ENCODE measurements at regions not wholly inside any gene's neighbourhood (a gene's known extent, or its start where the extent isn't known, plus 50 kb on each side); places are given as distances from the start of the nearest gene placed in this dataset.
"Not testable (repeated sequence)": the region's sequence is repeated elsewhere in the genome, so short reads cannot be mapped to it uniquely, and the experiment has no call there.

- DNase-seq (ENCODE audit: low spot score): no peak
Measured at GRCh38 chr22:48309836-48310235, 1517.8 kb downstream of the BRD1 start.

GRCh38 chr22:48309115-48309705 lies 1518.5 kb downstream of the BRD1 start:
- DNase-seq (ENCODE audit: low spot score): no peak

- no peak for DNase-seq (ENCODE audit: low spot score)
Measured at GRCh38 chr22:48307931-48308330, 1519.7 kb downstream of the BRD1 start.

GRCh38 chr22:48306785-48307510 lies 1520.7 kb downstream of the BRD1 start:
- no peak for DNase-seq (ENCODE audit: low spot score)

GRCh38 chr22:48306284-48306683 lies 1521.4 kb downstream of the BRD1 start:
- DNase-seq (ENCODE audit: low spot score): no peak

- DNase-seq (ENCODE audit: low spot score): no peak
Measured at GRCh38 chr22:48305726-48306235, 1521.9 kb downstream of the BRD1 start.

GRCh38 chr22:48303369-48303725 lies 1524.3 kb downstream of the BRD1 start:
- no peak for DNase-seq (ENCODE audit: low spot score)

- no peak for DNase-seq (ENCODE audit: low spot score)
Measured at GRCh38 chr22:48302657-48303368, 1524.9 kb downstream of the BRD1 start.

GRCh38 chr22:48301908-48302307 lies 1525.8 kb downstream of the BRD1 start:
- no peak for DNase-seq (ENCODE audit: low spot score)

GRCh38 chr22:48301421-48301820 lies 1526.3 kb downstream of the BRD1 start:
- no peak for DNase-seq (ENCODE audit: low spot score)

GRCh38 chr22:48300877-48301276 lies 1526.8 kb downstream of the BRD1 start:
- DNase-seq (ENCODE audit: low spot score): no peak

- DNase-seq (ENCODE audit: low spot score): no peak
Measured at GRCh38 chr22:48299801-48300200, 1527.9 kb downstream of the BRD1 start.

GRCh38 chr22:48299124-48299523 lies 1528.5 kb downstream of the BRD1 start:
- no peak for DNase-seq (ENCODE audit: low spot score)

- no peak for DNase-seq (ENCODE audit: low spot score)
Measured at GRCh38 chr22:48297296-48297695, 1530.4 kb downstream of the BRD1 start.

GRCh38 chr22:48289954-48290353 lies 1527.5 kb downstream of the TBC1D22A start:
- not testable (repeated sequence) for DNase-seq (ENCODE audit: low spot score)

GRCh38 chr22:48288376-48288940 lies 1526.0 kb downstream of the TBC1D22A start:
- no peak for DNase-seq (ENCODE audit: low spot score)

- no peak for DNase-seq (ENCODE audit: low spot score)
Measured at GRCh38 chr22:48287031-48287430, 1524.6 kb downstream of the TBC1D22A start.

GRCh38 chr22:48284671-48285070 lies 1522.2 kb downstream of the TBC1D22A start:
- DNase-seq (ENCODE audit: low spot score): no peak

- DNase-seq (ENCODE audit: low spot score): no peak
Measured at GRCh38 chr22:48282804-48283203, 1520.4 kb downstream of the TBC1D22A start.

GRCh38 chr22:48279461-48279756 lies 1517.0 kb downstream of the TBC1D22A start:
- no peak for DNase-seq (ENCODE audit: low spot score)

GRCh38 chr22:48278620-48279460 lies 1516.4 kb downstream of the TBC1D22A start:
- no peak for DNase-seq (ENCODE audit: low spot score)
